ENCODE measurements at regions not wholly inside any gene's neighbourhood (a gene's known extent, or its start where the extent isn't known, plus 50 kb on each side); places are given as distances from the start of the nearest gene placed in this dataset.
A peak's percentile ranks its signal among the peaks of the same experiment; 100 is the strongest.

DNA sequence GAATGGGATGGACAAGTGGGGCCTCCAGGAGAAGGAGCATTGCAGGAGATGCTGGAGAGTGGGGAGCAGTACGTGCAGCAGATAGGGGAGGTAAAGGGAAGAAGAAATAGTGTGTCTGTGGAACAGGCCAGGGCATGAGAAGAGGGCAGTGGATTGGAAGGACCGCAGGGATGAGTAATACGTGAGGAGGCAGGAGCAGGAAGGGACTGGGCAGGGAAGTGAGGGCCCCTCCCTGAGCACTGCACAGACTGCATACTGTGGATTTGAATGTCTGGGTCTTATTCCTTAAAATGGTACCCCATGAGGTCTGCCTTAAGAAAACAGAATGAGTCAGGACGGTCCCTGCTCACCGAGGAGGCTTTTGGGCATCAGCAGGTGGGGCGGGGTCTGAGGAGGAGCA lies 210.0 kb upstream of the NDN start:
- DNase-seq (no peak), ATAC-seq (peak in 1 of 4 donors; percentile 36), FAIRE-seq (no peak)
- Histone ChIP-seq H3K36me3 (no peaks in the 10 kb centered on the region), H3K9me3 (no peaks in the 10 kb centered on the region), H3K4me3 (no peak overlapping the region), H3K27ac (no peak overlapping the region), H3K27me3 (no peaks in the 10 kb centered on the region), H3K4me1 (no peaks in the 10 kb centered on the region)
- intact Hi-C loops (cut with DNase I), result no loop called here
- 52 to 55% methylated on average over 6 of the region's 6 CpGs for WGBS, 2 donors
- TF ChIP-seq, protein P1, sequence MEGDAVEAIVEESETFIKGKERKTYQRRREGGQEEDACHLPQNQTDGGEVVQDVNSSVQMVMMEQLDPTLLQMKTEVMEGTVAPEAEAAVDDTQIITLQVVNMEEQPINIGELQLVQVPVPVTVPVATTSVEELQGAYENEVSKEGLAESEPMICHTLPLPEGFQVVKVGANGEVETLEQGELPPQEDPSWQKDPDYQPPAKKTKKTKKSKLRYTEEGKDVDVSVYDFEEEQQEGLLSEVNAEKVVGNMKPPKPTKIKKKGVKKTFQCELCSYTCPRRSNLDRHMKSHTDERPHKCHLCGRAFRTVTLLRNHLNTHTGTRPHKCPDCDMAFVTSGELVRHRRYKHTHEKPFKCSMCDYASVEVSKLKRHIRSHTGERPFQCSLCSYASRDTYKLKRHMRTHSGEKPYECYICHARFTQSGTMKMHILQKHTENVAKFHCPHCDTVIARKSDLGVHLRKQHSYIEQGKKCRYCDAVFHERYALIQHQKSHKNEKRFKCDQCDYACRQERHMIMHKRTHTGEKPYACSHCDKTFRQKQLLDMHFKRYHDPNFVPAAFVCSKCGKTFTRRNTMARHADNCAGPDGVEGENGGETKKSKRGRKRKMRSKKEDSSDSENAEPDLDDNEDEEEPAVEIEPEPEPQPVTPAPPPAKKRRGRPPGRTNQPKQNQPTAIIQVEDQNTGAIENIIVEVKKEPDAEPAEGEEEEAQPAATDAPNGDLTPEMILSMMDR (IDR thresholded peaks at IDR 0.05), result no peak

DNA sequence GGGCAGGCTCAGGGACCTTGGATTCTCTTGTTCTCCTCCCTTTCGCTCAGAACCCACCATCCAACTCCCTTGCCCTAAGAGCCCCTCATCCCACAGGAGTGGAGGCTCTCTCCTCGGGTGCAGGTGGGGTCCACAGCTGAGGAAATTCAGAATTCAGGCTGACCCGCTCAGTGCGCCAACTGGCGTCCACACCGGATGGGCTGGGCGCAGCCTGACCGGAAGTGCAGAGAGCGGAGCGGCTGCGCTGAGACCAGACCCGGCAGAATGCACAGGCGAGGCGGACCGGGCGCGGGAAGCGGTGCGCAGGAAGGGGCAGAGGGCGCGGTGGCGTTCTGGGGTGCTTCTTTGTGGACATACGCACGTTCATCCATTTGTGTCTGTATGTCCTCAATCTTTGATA lies 210.4 kb upstream of the NDN start:
- Histone ChIP-seq H3K9me3 (no peaks in the 10 kb centered on the region), H3K27me3 (no peaks in the 10 kb centered on the region), H3K4me3 (peak overlapping the region in 1 of 4 donors; percentile 23), H3K4me1 (no peaks in the 10 kb centered on the region), H3K27ac (no peak overlapping the region), H3K36me3 (no peaks in the 10 kb centered on the region)
- intact Hi-C loops (cut with DNase I), result no loop called here
- TF ChIP-seq, protein P1 (IDR thresholded peaks at IDR 0.05), result no peak
- no peak for FAIRE-seq
- peak in 3 of 4 donors; percentile 56 to 92 (median 73) for ATAC-seq
- DNase-seq, result peak in 4 of 6 donors; percentile 6 to 56 (median 18)
- WGBS, 2 donors, result 33 to 34% methylated on average over 23 to 24 of the region's 24 CpGs

DNA sequence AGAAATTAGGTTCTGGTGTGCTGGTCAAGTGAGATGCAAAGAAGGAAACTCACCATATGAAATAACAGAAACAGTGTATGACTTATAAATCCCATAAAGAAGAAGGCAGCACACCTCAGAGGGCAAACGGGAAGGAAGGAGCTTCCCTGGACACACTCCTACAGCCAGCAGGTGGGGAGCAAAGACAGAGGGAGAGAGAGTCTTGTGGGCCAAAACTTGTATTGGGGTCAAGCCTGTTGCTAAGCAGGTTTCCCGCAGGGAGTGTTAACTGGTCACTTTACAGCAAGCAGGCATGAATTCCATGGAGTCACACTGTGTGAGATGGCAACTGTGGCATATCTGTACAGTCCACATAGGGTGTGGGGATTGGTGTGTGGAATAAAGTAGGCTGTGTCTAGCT lies 222.9 kb upstream of the NDN start:
- Histone ChIP-seq H3K27me3 (no peaks in the 10 kb centered on the region), H3K36me3 (no peaks in the 10 kb centered on the region), H3K27ac (no peak overlapping the region), H3K9me3 (no peaks in the 10 kb centered on the region), H3K4me1 (no peaks in the 10 kb centered on the region), H3K4me3 (no peak overlapping the region)
- no peak for ATAC-seq
- FAIRE-seq, result no peak
- no peak for DNase-seq
- 26 to 49% methylated on average over 2 of the region's 2 CpGs for WGBS, 2 donors
- intact Hi-C loops (cut with DNase I), result no loop called here
- TF ChIP-seq, protein P1 (IDR thresholded peaks at IDR 0.05), result no peak

DNA sequence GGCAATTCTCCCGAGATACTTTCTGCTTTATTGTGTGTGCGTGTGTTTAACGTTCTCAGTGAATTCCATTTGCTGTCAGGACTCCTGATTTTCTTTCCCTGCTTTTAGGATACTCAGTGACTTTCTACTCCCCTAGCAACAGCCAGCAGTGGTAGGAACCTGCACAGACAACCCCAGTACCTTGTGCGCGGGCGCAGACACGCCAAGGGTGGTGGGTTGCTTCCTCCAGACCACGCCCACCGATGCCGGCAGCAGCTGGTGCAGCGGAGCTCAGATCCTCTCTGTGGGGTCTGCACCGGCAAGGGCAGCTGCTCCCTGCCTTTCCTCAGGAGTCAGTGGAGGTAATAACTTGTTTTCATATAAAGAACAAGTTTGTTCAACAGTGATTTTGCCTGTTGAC lies 225.1 kb upstream of the NDN start:
- TF ChIP-seq, protein P1 (IDR thresholded peaks at IDR 0.05), result no peak
- Histone ChIP-seq H3K27ac (no peak overlapping the region), H3K27me3 (no peaks in the 10 kb centered on the region), H3K4me3 (peak overlapping the region in 2 of 4 donors; percentile 11 to 20), H3K4me1 (no peaks in the 10 kb centered on the region), H3K9me3 (no peaks in the 10 kb centered on the region), H3K36me3 (no peaks in the 10 kb centered on the region)
- intact Hi-C loops (cut with DNase I), result no loop called here
- FAIRE-seq, result no peak
- peak in 3 of 6 donors; percentile 4 to 27 (median 12) for DNase-seq
- ATAC-seq, result peak; percentile 37 to 73 (median 60)
- 28 to 29% methylated on average over 12 of the region's 12 CpGs for WGBS, 2 donors

DNA sequence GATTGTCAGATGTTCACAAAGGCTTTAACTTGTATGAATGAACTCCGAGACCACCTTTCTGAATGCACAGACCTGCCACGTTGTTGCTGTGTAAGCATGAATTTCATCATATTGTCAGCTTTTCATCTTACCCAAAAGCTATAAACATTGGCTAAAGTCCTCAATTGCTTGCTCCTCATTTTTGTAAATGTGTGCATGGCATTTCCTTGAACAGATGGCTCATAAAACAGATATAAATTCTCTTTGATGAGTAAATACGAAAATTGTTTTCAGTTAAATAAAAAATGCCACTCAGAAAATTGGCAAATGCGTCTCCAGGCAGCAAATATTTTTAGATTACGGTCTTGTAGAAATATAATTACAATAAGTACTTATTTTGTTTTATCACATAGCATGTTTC lies 226.0 kb upstream of the NDN start:
- H3K27ac ChIP-seq, result no peak overlapping the region
- H3K4me3 ChIP-seq, result no peak overlapping the region
- ATAC-seq (no peak), DNase-seq (no peak), FAIRE-seq (no peak)
- no peaks in the 10 kb centered on the region for H3K27me3 ChIP-seq
- intact Hi-C loops (cut with DNase I), result no loop called here
- no peaks in the 10 kb centered on the region for H3K9me3 ChIP-seq
- H3K36me3 ChIP-seq, result no peaks in the 10 kb centered on the region
- TF ChIP-seq, protein P1 (IDR thresholded peaks at IDR 0.05), result no peak
- H3K4me1 ChIP-seq, result no peaks in the 10 kb centered on the region
- 53 to 74% methylated on average over 5 of the region's 5 CpGs for WGBS, 2 donors

Data from pancreas (tissue), 10 donors.